Omental fat pad (tissue), 3 donors: ENCODE measurements at regions not wholly inside any gene's neighbourhood (a gene's known extent, or its start where the extent isn't known, plus 50 kb on each side); places are given as distances from the start of the nearest gene placed in this dataset.

Experiments used
- ATAC-seq: fragments of 150-250 bp; one replicate; pipeline ENCODE4 v1.9.1; 2016; ENCODE audit warnings: mild to moderate bottlenecking, moderate library complexity; ENCODE audit not compliant: low FRiP score
- DNase-seq: peaks from one replicate; pipeline ENCODE4 v3.0.0-alpha.2; 2019; ENCODE audit warnings: low spot score
- CTCF ChIP-seq, 3 donors: fragments of 450-650 bp; IDR thresholded peaks; one replicate each; pipeline ENCODE4 v1.5.1; 2016 to 2017; ENCODE audit warnings: antibody characterized with exemption in 3 of 3, mild to moderate bottlenecking in 3 of 3, moderate library complexity in 2 of 3

DNA sequence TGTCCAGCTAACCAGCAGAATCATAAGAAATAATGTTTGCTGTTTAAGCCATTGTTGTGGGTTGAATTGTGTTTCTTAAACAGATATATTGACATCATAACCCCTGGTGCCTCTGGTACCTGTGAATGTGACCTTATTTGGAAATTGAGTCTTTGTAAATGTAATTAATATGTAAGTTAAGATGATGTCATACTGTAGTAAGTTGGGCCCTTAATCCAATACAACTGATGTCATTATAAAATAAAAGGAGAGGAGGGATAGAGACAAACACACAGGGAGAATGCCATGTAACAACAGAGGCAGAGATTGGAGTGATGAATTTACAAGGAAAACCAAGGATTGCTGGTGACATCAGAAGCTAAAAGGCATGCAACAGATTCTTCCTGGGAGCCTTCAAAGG lies 141.4 kb downstream of the ZIC3 start:
- no peak for TF ChIP-seq CTCF (IDR thresholded peaks at IDR 0.05)
- ATAC-seq (no peak), DNase-seq (no peak)

- no peak for ATAC-seq
These were observed 176.9 kb downstream of the ZIC3 start for GRCh38 chrX:137742846-137743245.

DNA sequence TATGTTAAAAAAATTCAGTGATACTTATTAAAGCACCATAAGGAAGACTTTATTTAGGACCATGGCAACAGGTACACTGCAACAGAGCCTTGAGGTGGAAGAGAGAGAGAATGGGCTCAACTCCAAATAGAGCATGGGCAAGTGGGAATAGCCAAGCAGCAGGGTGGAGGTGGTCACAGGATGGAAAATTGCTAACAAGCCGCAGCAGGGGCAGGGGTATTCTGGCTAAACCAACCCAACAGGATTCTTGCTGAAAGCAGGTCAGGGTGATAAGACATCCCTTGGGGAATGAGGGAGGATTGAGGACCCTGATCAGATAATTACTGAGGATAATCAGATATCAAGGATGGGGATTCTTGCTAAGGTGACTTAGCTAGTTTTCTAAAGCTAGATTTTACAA lies 177.5 kb downstream of the ZIC3 start:
- no peak for ATAC-seq
- no peak for TF ChIP-seq CTCF (IDR thresholded peaks at IDR 0.05)
- no peak for DNase-seq

More at GRCh38 chrX:137742846-137743245, 176.9 kb downstream of the ZIC3 start:
- DNase-seq: no peak
- no peak for TF ChIP-seq CTCF (IDR thresholded peaks at IDR 0.05)

DNA sequence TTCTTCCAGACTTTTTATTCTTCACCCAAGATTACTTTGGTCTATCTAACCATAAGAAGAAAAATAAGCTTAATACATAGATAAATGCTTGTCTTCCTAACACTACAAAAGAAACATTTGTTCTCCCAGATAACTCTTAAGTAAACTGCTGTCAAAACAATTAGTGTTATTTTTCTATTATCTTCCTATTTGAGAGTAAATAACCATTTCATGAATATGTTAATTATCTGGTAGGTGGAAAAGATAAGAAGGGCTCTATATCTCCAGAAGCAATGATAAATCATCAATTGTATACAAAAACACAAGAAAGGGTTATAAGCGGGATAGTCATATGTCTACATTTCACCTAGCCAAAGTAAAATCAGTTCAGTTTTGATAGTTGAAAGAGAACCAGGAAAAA lies 180.4 kb downstream of the ZIC3 start:
- no peak for ATAC-seq
- no peak for TF ChIP-seq CTCF (IDR thresholded peaks at IDR 0.05)
- no peak for DNase-seq

DNA sequence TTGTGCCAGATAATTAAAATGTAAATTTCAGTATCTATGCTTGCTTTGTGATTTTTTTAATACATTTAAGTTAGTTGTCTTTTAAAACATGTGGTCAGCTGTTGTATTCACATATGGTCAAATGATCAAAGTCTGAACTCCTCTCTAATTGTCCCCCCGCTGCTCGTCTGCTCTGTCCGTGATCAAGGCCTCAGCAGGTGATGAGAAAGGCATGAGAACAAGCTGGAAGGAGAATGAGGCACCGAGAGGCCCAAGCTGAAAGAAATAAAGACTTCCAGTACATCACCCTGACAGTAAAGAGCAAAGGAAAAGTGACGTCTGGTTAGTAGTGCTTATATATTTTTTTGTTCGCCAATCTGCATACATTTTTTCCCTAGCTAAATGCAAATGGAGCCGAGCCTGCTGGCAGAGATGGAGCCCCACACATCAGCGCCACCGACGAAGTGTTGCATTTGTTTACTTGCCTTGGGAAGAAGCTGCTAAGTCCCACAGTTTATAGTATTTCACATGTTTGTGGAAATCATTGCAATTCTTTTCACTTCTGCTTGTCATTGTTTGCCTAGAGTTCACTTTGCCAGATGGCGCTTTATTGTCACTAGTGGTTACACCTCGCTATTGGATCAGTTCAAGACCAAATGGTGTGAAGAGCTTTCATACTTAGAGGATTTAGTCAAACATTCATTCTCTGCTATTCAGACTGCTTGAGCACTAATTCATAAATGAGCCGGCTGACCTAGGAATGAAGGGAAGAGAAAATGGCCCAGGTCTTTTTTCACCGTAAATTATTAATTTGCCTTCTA lies 181.5 kb downstream of the ZIC3 start:
- no peak for TF ChIP-seq CTCF (IDR thresholded peaks at IDR 0.05)
- DNase-seq (no peak), ATAC-seq (no peak)

- no peak for DNase-seq
- TF ChIP-seq CTCF (IDR thresholded peaks at IDR 0.05): no peak
- no peak for ATAC-seq
These were observed 182.9 kb downstream of the ZIC3 start for GRCh38 chrX:137748827-137749226.

- TF ChIP-seq CTCF (IDR thresholded peaks at IDR 0.05): no peak
- ATAC-seq (no peak), DNase-seq (no peak)
These were observed 183.3 kb downstream of the ZIC3 start for GRCh38 chrX:137749246-137749645.
